KOPT-K1 (cell line): ENCODE measurements at regions not wholly inside any gene's neighbourhood (a gene's known extent, or its start where the extent isn't known, plus 50 kb on each side); places are given as distances from the start of the nearest gene placed in this dataset.
"Not testable (repeated sequence)": the region's sequence is repeated elsewhere in the genome, so short reads cannot be mapped to it uniquely, and the experiment has no call there.

ENCODE experiments used
- H3K27ac ChIP-seq: fragments of 200-600 bp; sonication (generic); 2 replicates; pipeline ENCODE4 v1.5.1; 2016; ENCODE audit warnings: antibody characterized with exemption, mild to moderate bottlenecking, low read depth, low read length; ENCODE audit not compliant: poor library complexity, severe bottlenecking
- H3K36me3 ChIP-seq: fragments of 200-600 bp; sonication (generic); 2 replicates; pipeline ENCODE4 v1.5.1; 2017; ENCODE audit warnings: antibody characterized with exemption, mild to moderate bottlenecking, low read length, moderate library complexity; ENCODE audit not compliant: insufficient read depth
- H3K9me3 ChIP-seq: fragments of 200-600 bp; sonication (generic); 2 replicates; pipeline ENCODE4 v1.5.1; 2017; ENCODE audit warnings: antibody characterized with exemption, low read length, mild to moderate bottlenecking; ENCODE audit not compliant: insufficient read depth, poor library complexity, severe bottlenecking

- Histone ChIP-seq H3K36me3 (no peaks in the 10 kb centered on the region), H3K27ac (no peak overlapping the region), H3K9me3 (peaks cover 2% of the 10 kb centered on the region)
Measured at GRCh38 chr5:82885627-82886389, 191.4 kb downstream of the TMEM167A start.

DNA sequence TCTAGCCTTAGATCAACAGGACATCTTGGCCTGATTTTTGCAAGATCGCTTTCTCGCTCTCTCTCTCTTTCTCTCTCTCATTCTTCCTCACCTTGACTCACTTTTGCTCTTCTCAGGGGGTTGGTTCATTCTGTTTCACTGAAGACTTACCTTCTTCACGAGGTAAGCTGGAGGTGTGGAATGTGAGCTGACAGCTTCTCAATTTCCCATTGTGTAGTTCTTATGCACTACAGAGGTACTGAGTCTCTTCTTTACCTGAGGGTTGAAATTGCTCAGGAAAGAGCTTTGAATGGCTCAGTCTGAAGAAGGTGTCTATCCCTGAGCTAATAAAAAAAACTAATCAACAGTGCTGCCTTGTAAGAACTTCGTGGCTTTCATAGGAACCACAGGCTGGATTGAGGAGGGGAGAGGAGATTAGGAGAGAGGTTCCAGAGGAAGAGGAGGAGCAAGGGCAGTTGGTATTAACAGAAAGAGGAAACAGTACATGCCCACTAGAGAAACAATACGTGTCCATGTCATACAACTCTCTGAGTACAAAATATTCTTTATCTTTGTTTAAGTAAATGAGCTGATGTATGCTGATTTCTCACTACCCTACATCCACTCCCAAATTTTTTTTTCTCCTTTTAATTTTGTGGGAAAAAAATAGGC is 192.2 kb downstream of the TMEM167A start:
- Histone ChIP-seq H3K9me3 (peaks cover 11% of the 10 kb centered on the region), H3K27ac (no peak overlapping the region), H3K36me3 (no peaks in the 10 kb centered on the region)

- H3K27ac ChIP-seq, result no peak overlapping the region
- no peaks in the 10 kb centered on the region for H3K36me3 ChIP-seq
- peaks cover 28% of the 10 kb centered on the region for H3K9me3 ChIP-seq
Measured at GRCh38 chr5:82882316-82882715, 194.9 kb downstream of the TMEM167A start.

- Histone ChIP-seq H3K36me3 (no peaks in the 10 kb centered on the region), H3K27ac (no peak overlapping the region), H3K9me3 (peaks cover 28% of the 10 kb centered on the region)
Measured at GRCh38 chr5:82881571-82882174, 195.5 kb downstream of the TMEM167A start.

DNA sequence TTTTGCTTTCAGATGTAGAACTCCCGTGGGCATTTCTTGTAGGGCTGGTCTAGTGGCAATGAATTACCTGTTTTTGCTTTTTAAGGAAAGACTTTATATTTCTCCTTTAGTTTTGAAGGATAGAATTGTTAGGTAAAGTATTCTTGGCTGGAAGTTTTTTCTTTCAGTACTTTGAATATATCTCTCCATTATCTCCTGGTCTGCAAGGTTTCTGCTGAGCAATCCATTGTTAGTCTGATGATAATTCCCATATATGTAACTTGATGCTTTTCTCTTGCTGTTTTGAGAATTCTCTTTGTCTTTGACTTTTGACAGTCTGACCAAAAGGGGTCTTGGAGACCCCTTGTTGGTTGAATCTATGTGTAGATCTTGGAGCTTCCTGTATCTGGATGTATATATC is 198.1 kb downstream of the TMEM167A start:
- H3K9me3 ChIP-seq, result peaks cover 28% of the 10 kb centered on the region
- H3K27ac ChIP-seq, result no peak overlapping the region
- no peaks in the 10 kb centered on the region for H3K36me3 ChIP-seq

GRCh38 chr5:82873452-82873851 is 203.7 kb downstream of the TMEM167A start:
- Histone ChIP-seq H3K9me3 (peaks cover 5% of the 10 kb centered on the region), H3K27ac (no peak overlapping the region), H3K36me3 (no peaks in the 10 kb centered on the region)

DNA sequence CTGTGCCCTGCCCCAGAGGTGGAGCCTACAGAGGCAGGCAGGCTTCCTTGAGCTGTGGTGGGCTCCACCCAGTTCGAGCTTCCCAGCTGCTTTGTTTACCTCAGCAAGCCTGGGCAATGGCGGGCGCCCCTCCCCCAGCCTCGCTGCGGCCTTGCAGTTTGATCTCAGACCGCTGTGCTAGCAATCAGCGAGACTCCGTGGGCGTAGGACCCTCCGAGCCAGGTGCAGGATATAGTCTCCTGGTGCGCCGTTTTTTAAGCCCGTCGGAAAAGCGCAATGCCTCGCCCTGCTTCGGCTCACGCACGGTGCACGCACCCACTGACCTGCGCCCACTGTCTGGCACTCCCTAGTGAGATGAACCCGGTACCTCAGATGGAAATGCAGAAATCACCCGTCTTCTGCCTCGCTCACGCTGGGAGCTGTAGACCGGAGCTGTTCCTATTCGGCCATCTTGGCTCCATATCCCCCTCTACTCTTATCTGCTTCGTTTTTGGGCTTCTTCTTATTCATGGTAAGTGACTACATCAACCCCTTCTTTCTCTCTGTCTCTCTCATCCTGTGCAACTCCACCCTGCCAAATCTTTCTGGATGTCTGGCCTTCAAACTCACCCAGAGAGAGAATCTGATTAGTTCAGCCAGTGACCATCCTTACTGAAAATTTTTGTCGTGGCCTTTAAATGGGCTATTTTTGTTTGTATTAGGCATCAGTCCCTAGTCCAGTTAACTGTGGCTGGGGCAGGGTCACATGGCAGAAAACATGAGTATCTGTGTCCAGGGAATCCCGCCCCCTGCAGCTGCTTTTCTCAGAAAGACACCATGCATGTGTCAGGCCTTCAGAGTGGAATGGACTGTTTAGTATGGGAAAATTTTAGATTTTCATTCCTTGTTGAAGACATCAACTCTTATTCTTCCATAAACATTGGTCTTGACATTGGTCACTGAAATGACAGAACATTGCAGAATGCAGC is 204.6 kb downstream of the TMEM167A start:
- not testable (repeated sequence) for H3K36me3 ChIP-seq, H3K27ac ChIP-seq, H3K9me3 ChIP-seq

DNA sequence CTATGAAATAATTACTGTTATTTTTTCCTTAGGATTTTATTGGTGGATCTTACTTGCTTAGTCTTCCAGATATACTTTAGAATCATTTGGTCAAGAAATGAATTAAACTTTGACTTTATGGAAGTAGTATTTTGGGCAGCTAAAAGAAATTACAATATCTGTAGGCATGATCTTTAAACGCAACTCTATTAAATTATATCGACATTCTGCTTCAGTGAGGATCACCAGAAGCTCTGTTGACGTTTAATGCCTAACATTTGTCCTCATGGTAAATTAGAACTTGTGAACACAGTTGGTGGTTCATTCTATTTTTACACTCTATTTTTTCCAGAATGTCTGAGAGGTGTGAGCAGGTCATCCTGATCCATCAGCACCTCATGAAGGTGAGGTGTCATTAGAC is 211.6 kb downstream of the TMEM167A start:
- H3K36me3 ChIP-seq, result no peaks in the 10 kb centered on the region
- no peaks in the 10 kb centered on the region for H3K9me3 ChIP-seq
- H3K27ac ChIP-seq, result no peak overlapping the region

DNA sequence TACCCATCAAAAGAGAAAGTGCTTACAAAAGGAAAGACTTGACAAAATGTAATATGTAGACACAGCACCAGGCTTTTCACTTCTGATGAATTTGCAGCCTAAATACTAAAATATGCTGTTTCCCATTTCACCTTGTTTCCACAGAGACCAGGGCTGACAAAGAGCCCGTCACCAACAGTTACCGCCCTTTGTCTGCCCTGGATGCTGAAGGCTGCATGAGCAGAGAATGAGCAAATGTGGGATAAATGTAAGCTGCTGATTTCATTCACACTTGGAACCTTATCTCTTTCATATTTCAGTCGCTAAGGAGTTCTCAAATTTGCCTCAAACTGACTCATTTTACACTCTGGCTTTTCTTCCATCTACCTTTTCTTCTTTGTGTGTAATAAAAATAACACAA is 213.9 kb downstream of the TMEM167A start:
- Histone ChIP-seq H3K27ac (no peak overlapping the region), H3K36me3 (no peaks in the 10 kb centered on the region), H3K9me3 (no peaks in the 10 kb centered on the region)

DNA sequence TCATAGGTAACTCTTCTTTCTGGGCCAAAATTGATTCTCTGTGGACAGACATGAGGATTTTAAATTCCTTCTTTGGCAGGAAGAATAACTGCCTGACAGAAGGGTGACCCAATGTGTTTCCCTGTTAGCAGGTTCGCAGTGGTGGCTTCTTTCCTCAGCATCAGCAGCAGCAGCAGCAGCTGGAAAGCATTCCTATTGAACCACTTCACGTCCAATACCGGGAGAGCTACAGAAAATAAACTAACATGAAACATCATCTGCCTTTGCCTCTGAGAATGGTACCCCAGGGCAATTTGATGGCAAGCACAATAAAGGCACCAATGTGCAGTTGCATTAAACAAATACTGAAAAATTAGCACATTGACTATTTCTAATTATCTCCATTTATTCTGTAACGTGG is 214.5 kb downstream of the TMEM167A start:
- Histone ChIP-seq H3K27ac (no peak overlapping the region), H3K9me3 (no peaks in the 10 kb centered on the region), H3K36me3 (no peaks in the 10 kb centered on the region)

- Histone ChIP-seq H3K27ac (no peak overlapping the region), H3K36me3 (no peaks in the 10 kb centered on the region), H3K9me3 (no peaks in the 10 kb centered on the region)
Measured at GRCh38 chr5:82862261-82862660, 214.9 kb downstream of the TMEM167A start.

GRCh38 chr5:82861701-82862100 is 215.5 kb downstream of the TMEM167A start:
- no peaks in the 10 kb centered on the region for H3K36me3 ChIP-seq

DNA sequence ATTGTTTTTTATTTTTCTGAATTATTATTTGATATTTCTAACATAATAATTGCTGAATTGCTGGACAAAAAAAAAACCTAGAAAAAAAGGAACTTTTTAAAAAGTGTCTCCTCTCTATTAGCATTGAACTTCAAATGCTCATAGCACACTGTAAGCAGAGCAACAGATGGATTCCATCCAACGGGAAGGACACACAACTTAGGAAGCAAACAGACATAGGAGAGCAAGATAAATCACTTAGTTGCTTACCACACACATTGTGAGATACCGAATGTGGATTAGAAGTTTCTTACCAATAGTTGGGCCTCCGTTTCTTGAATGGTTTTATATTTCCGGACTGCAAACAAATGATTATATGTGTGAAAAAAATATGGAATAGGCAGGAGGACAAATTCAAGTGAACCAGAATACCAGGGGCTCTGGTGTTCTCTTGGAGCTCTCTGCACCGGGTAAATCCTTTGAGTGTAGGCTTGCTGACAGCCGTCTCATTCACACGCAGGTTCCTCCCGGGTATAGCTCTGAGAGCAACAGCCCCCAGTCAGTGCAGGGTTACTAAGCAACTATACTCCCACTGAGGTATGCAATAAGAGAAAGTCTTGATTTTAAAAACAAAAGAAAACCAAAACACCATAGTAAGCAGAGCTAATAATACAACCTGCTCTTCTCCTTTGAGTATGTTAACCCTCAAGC is 217.6 kb downstream of the TMEM167A start:
- Histone ChIP-seq H3K9me3 (no peaks in the 10 kb centered on the region), H3K27ac (no peak overlapping the region), H3K36me3 (no peaks in the 10 kb centered on the region)

More at GRCh38 chr5:82861701-82862100, 215.5 kb downstream of the TMEM167A start:
- Histone ChIP-seq H3K27ac (no peak overlapping the region), H3K9me3 (no peaks in the 10 kb centered on the region)
